C4-2B (cell line): ENCODE measurements at regions not wholly inside any gene's neighbourhood (a gene's known extent, or its start where the extent isn't known, plus 50 kb on each side); places are given as distances from the start of the nearest gene placed in this dataset.

Experiments used
- CTCF ChIP-seq: fragments of 450-650 bp; conservative IDR thresholded peaks from 2 replicates; pipeline ENCODE4 v1.5.1; 2017; ENCODE audit warnings: mild to moderate bottlenecking
- ZFX ChIP-seq: fragments of 450-650 bp; IDR thresholded peaks from 2 replicates; pipeline ENCODE4 v1.6.1; 2017

GRCh38 chr9:118929287-118929686, 439.9 kb downstream of the BRINP1 start:
- TF ChIP-seq CTCF (no peak), ZFX (no peak)
